ENCODE measurements at regions not wholly inside any gene's neighbourhood (a gene's known extent, or its start where the extent isn't known, plus 50 kb on each side); places are given as distances from the start of the nearest gene placed in this dataset.
A peak's percentile ranks its signal among the peaks of the same experiment; 100 is the strongest.

DNA sequence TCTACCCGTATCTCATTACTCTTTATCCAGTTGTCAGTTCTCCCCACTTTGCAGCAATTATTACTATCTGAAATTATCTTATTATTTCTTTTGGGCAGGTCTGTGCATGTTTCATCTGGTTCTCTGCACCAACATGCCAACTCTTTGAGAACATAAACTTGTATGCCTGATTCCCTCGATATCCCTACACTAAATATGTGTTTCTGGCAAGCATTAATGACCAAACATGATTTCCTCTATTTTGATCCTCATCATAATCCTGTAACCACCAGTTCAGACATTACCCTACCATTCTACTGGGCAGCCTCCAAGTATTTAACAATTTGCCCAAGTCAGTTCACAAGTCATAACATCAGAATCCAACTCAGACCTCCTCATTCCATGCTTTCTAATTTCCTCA lies 426.1 kb downstream of the FOXO1 start:
- Mint-ChIP-seq H3K36me3 (ENCODE audit: low read depth) (peaks cover 2% of the 10 kb centered on the region), H3K4me1 (no peaks in the 10 kb centered on the region), H3K9me3 (peaks cover 3% of the 10 kb centered on the region), H3K4me3 (no peak overlapping the region), H3K27ac (no peak overlapping the region), H3K27me3 (no peaks in the 10 kb centered on the region)
- POLR2A ChIA-PET, result no interaction called here
- no peak for DNase-seq
- CTCF ChIA-PET, result interaction anchor here (1.0 kb wide), 1 partner anchor 10 kb away, joined by 3 read pairs; no protein-coding TSS in a partner anchor

DNA sequence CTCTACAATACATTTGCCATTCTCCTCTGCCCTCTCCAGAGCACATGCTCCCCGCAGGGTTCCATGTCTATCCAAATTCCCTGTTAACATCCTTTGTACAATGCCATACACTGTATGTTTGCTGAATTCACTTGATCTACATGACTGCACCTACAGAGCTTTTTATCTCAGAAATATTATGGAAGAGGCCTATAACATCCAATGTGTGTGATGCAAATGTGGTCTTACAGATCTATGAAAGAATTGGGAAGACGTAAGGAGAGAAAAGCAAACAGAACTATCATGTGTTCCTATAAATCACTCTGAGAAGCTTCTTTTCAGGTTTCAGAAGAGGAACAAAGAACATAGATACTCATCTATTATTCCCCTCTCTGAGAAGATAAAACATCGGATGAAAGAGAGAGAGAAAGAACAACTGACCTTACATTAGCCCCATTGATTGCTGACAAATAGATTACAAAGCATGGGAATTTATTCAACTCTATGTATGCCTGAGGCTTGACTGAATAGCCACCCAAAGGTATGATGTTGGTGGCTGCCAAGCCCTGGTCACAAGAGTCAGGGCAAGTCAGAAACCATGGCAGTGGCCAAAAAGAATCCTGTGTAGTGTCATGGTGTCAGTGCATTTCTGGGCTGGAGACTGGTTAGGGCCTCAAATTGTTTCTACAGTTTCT lies 425.2 kb downstream of the FOXO1 start:
- H3K36me3 Mint-ChIP-seq (ENCODE audit: low read depth), result peaks cover 2% of the 10 kb centered on the region
- H3K4me1 Mint-ChIP-seq, result no peaks in the 10 kb centered on the region
- no peak overlapping the region for H3K4me3 Mint-ChIP-seq
- H3K27me3 Mint-ChIP-seq, result no peaks in the 10 kb centered on the region
- POLR2A ChIA-PET, result no interaction called here
- CTCF ChIA-PET, result interaction anchor here (1.0 kb wide), 1 partner anchor 9 kb away, joined by 3 read pairs; no protein-coding TSS in a partner anchor
- DNase-seq, result no peak
- H3K9me3 Mint-ChIP-seq, result peaks cover 4% of the 10 kb centered on the region
- H3K27ac Mint-ChIP-seq, result no peak overlapping the region

DNA sequence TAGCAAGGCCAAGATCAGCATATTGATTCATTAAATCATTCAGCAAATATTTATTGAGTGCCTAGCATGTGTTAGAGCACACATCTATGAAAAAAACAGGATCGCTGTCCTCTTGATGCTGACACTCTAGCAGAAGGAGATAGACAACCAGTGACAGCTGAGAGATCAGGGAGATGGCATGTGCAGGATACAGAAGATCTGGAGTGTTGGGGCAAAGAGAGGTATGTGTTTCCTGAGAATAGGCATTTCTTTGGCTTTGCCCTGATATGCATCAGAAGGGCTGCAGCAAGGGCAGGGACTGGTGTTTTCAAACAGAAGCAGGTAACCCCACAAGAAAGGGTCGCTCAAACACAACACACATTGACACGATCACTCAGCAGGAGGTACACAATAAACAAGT lies 423.4 kb downstream of the FOXO1 start:
- ChIA-PET POLR2A (no interaction called here), CTCF (no interaction called here)
- no peak for DNase-seq
- Mint-ChIP-seq H3K27ac (no peak overlapping the region), H3K27me3 (no peaks in the 10 kb centered on the region), H3K9me3 (peaks cover 6% of the 10 kb centered on the region), H3K36me3 (ENCODE audit: low read depth) (peaks cover 7% of the 10 kb centered on the region), H3K4me1 (no peaks in the 10 kb centered on the region), H3K4me3 (no peak overlapping the region)

DNA sequence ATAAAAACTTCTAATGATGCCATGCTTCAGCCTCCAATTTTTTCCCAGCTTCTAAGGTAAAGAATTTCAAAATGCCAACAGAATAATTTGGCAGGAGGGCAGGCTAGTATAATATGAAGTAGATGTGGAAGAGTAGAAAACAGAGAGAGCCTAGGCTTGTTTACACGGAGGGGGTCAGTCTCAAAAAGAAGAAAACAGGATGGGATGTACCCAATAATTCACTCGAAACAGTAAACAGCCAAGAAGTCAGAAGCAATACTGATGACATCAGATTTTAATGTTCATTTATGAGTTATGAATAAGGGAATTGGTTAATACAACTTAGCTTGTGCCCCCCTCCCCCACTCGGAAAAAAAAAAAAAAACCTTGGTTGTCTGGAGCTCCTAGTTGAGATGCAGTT lies 422.5 kb downstream of the FOXO1 start:
- Mint-ChIP-seq H3K36me3 (ENCODE audit: low read depth) (peaks cover 13% of the 10 kb centered on the region), H3K27ac (no peak overlapping the region), H3K4me3 (no peak overlapping the region), H3K9me3 (peaks cover 12% of the 10 kb centered on the region), H3K4me1 (no peaks in the 10 kb centered on the region), H3K27me3 (no peaks in the 10 kb centered on the region)
- ChIA-PET CTCF (interaction anchor here (0.6 kb wide), 1 partner anchor 302 kb away, joined by 3 read pairs; no protein-coding TSS in a partner anchor), POLR2A (interaction anchor here (0.5 kb wide), 1 partner anchor 164 kb away, joined by 3 read pairs; no protein-coding TSS in a partner anchor)
- no peak for DNase-seq

DNA sequence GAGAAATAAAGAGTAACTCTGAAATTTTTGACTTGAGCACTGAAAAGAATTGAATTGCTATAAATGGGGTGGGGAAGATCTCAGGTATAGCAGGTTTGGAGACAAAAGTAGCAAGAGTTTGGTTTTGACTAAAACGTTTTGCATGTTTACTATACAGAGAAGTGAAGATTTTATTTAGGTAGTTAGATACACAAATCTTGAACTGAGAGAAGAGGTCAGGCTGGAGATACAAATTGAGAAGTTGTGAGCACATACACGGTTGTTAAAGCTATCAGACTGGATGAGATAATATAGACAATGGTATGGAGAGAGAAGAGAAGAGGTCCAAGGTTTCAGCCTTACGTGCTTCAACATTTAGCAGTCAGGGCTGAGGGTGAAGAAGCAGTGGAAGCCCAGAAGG lies 420.9 kb downstream of the FOXO1 start:
- H3K4me1 Mint-ChIP-seq, result no peaks in the 10 kb centered on the region

DNA sequence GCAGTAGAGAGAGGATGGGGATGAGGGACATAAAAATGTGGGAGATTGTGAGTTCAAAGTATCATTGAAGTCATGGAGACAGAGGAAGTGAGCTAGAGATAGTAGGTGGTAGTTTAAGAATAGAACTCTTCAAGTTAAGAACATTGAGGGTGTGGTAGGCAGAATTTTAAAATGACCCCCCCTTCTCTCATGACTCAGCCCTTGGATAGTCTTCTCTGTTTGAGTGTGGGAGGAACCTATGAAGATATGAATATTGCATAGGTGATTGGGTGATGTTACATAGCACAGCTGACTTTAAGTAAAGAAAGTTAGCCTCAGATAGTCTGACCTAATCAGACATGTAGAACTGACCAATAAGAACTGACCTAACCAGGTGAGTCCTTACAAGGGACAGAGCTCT lies 418.6 kb downstream of the FOXO1 start:
- no peak overlapping the region for H3K4me3 Mint-ChIP-seq

More for the DNA sequence above, 420.9 kb downstream of the FOXO1 start:
- POLR2A ChIA-PET, result no interaction called here
- H3K27ac Mint-ChIP-seq, result no peak overlapping the region
- H3K36me3 Mint-ChIP-seq (ENCODE audit: low read depth), result peaks cover 16% of the 10 kb centered on the region
- peaks cover 20% of the 10 kb centered on the region for H3K9me3 Mint-ChIP-seq
- no peak overlapping the region for H3K4me3 Mint-ChIP-seq
- DNase-seq, result no peak
- CTCF ChIA-PET, result interaction anchor here (1.4 kb wide), 1 partner anchor 27 kb away, joined by 4 read pairs; no protein-coding TSS in a partner anchor
- H3K27me3 Mint-ChIP-seq, result no peaks in the 10 kb centered on the region

DNA sequence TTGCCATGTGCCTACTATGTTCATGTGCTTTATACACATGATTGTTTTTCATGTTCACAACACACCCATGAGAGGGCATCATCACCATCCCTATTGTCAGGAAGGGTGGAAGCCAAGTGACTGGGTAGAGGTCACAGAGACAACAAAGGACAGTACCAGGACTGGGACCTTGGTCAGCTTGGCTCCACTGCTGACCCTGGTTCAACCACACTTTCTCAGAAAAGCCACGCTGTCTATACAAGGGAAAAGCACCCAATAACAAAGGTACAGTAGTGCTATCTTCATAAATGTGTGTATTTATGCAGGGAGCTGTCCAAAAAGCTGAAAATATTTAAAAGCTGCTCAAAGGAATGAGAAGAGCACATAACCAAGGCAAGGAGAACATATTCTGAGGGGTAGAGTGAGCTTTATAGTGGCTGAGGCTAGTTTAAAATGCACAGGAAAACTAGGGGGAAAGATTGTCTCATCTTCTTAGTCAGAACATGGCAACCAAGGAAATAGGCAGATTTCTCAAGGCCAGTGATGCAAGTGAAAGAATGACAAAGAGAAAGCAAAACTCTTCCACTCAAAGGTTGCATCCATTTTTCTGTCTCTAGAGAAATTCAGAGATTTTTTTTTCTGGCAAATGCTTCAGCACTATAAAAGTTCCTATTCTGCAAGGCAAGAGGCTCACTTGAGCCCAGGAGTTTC lies 415.0 kb downstream of the FOXO1 start:
- no peak overlapping the region for H3K4me3 Mint-ChIP-seq
- peaks cover 17% of the 10 kb centered on the region for H3K36me3 Mint-ChIP-seq (ENCODE audit: low read depth)
- H3K4me1 Mint-ChIP-seq, result peaks cover 20% of the 10 kb centered on the region
- no peaks in the 10 kb centered on the region for H3K27me3 Mint-ChIP-seq
- ChIA-PET POLR2A (no interaction called here), CTCF (interaction anchor here (1.0 to 1.1 kb wide), 2 partner anchors 17 to 21 kb away, joined by 3 to 5 read pairs; no protein-coding TSS in a partner anchor)
- peaks cover 23% of the 10 kb centered on the region for H3K9me3 Mint-ChIP-seq
- no peak for DNase-seq
- H3K27ac Mint-ChIP-seq, result peak overlapping the region; percentile 16

More for the DNA sequence above, 418.6 kb downstream of the FOXO1 start:
- H3K4me1 Mint-ChIP-seq, result peaks cover 19% of the 10 kb centered on the region
- CTCF ChIA-PET, result interaction anchor here (0.6 kb wide), 2 partner anchors 13 to 770 kb away, joined by 3 read pairs; no protein-coding TSS in a partner anchor
- H3K27me3 Mint-ChIP-seq, result no peaks in the 10 kb centered on the region
- POLR2A ChIA-PET, result interaction anchor here (0.6 kb wide), 1 partner anchor 259 kb away, joined by 3 read pairs; no protein-coding TSS in a partner anchor
- peaks cover 23% of the 10 kb centered on the region for H3K9me3 Mint-ChIP-seq
- no peak for DNase-seq
- no peak overlapping the region for H3K27ac Mint-ChIP-seq
- H3K36me3 Mint-ChIP-seq (ENCODE audit: low read depth), result peaks cover 19% of the 10 kb centered on the region

DNA sequence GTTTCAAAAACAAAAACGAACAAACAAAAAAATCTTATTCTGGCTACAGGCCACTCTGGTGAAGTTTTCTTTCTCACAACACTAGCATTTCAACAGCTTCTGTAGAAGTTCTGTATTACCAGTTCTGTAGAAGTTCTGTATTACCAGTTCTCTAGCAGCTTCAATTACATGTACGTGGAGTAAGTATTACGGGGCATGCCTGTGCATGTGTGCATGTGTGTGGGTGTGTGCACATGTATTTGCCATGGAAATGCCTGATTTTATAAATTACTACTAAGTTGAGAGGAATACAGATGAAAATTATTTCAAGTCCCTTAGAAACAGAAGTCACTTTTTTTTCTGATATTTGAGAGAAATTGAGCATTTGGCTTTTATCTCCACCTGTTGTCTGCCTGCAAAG lies 414.2 kb downstream of the FOXO1 start:
- POLR2A ChIA-PET, result no interaction called here

DNA sequence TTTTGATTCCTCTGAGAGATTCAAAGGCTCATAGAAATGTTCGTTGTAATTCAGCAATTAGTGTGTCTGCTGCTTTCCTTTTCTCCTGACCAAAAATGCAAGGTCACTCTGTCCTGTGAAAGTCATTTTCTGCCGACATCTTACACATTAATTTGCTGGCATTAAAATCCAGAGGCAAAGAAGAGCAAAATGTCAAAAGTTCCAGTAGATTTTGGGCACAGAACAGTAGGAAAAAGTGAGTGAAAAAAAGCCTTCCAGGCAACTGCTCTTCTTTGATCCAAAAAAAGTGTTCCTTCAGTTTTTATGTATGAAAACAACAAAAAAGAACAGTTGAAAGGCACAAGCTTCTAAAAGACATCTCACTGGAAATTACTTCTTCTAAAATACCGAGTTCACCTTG lies 413.8 kb downstream of the FOXO1 start:
- peaks cover 14% of the 10 kb centered on the region for H3K36me3 Mint-ChIP-seq (ENCODE audit: low read depth)
- peaks cover 20% of the 10 kb centered on the region for H3K4me1 Mint-ChIP-seq
- no peak overlapping the region for H3K27ac Mint-ChIP-seq
- POLR2A ChIA-PET, result no interaction called here
- CTCF ChIA-PET, result interaction anchor here (0.6 to 1.1 kb wide), 4 partner anchors 16 to 1804 kb away, joined by 3 read pairs; no protein-coding TSS in a partner anchor
- H3K4me3 Mint-ChIP-seq, result no peak overlapping the region
- no peak for DNase-seq
- H3K27me3 Mint-ChIP-seq, result no peaks in the 10 kb centered on the region
- H3K9me3 Mint-ChIP-seq, result peaks cover 20% of the 10 kb centered on the region

More for the DNA sequence above, 414.2 kb downstream of the FOXO1 start:
- Mint-ChIP-seq H3K36me3 (ENCODE audit: low read depth) (peaks cover 17% of the 10 kb centered on the region), H3K27me3 (no peaks in the 10 kb centered on the region), H3K27ac (no peak overlapping the region), H3K4me3 (no peak overlapping the region), H3K4me1 (peaks cover 20% of the 10 kb centered on the region), H3K9me3 (peaks cover 23% of the 10 kb centered on the region)
- no peak for DNase-seq
- CTCF ChIA-PET, result interaction anchor here (1.0 to 1.1 kb wide), 2 partner anchors 16 to 65 kb away, joined by 3 read pairs; no protein-coding TSS in a partner anchor

DNA sequence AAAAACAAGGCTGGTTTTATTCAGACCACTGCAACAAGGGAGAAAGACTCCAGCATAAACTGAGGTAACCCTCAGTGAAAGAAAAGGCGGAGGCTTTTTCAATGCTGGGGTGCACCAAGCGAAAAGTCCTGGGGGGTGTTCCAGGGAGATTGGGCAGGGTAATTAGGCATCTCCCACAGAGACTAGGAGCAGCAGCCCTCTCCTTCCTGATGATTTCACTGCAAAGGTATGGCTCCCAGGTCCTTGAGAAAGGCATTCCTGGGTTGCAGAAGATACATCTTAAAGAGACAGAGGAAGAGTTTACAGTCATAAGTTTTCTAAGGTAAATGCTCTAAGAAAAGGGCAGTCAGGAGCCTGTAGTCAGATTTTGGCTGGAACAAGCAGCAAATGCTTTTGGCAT lies 412.0 kb downstream of the FOXO1 start:
- Mint-ChIP-seq H3K36me3 (ENCODE audit: low read depth) (peaks cover 4% of the 10 kb centered on the region), H3K27me3 (no peaks in the 10 kb centered on the region), H3K27ac (no peak overlapping the region), H3K4me3 (no peak overlapping the region), H3K9me3 (peaks cover 15% of the 10 kb centered on the region), H3K4me1 (peaks cover 20% of the 10 kb centered on the region)
- ChIA-PET CTCF (interaction anchor here (1.0 to 1.3 kb wide), 4 partner anchors 13 to 312 kb away, joined by 3 to 4 read pairs (median 3); no protein-coding TSS in a partner anchor), POLR2A (no interaction called here)
- DNase-seq, result no peak

DNA sequence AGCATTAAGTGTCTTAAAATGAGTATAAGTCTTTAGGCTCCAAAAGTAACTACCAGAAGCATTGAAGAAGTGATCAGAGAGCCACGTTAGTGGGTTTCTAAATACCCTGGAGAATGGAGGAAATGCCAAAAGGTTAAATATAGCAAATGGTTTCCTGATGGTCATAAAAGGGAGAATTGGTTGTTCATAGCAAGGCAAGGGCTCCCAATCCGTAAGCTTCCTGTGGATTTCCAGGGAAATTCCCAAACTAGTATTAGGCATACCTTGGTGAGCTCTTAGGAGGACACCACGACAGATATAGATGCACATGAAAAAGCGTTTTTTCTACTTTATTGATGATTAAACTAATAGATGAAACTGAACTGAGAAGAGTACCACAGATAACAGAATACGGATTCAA lies 410.9 kb downstream of the FOXO1 start:
- CTCF ChIA-PET, result interaction anchor here (0.6 to 1.3 kb wide), 2 partner anchors 313 to 414 kb away, joined by 3 to 5 read pairs; no protein-coding TSS in a partner anchor
- POLR2A ChIA-PET, result no interaction called here
- Mint-ChIP-seq H3K4me1 (peaks cover 20% of the 10 kb centered on the region), H3K27ac (no peak overlapping the region), H3K36me3 (ENCODE audit: low read depth) (peaks cover 4% of the 10 kb centered on the region), H3K9me3 (peaks cover 14% of the 10 kb centered on the region), H3K27me3 (no peaks in the 10 kb centered on the region), H3K4me3 (no peak overlapping the region)
- DNase-seq, result no peak

DNA sequence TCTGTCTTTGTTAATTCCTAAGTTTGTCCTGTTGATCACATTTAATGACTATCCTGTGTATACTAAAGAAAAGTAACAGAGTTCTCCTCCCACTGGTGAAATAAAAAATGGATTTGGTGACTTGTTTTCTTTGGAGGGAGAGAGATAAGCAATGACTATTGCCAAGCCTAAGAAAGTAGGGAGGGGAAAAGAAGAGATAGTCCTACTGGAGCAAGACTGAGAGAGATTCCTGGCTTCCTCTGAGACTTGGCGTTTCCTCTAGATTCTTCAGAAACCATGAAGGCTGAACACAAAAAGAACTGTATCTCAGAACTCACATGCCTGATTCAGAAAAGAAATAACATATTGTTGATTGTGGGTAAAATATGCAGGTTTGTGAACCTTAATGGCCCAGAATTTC lies 406.5 kb downstream of the FOXO1 start:
- POLR2A ChIA-PET, result no interaction called here
- Mint-ChIP-seq H3K4me1 (no peaks in the 10 kb centered on the region), H3K36me3 (ENCODE audit: low read depth) (no peaks in the 10 kb centered on the region), H3K27ac (no peak overlapping the region), H3K27me3 (no peaks in the 10 kb centered on the region), H3K4me3 (no peak overlapping the region), H3K9me3 (peaks cover 9% of the 10 kb centered on the region)
- CTCF ChIA-PET, result no interaction called here
- no peak for DNase-seq

DNA sequence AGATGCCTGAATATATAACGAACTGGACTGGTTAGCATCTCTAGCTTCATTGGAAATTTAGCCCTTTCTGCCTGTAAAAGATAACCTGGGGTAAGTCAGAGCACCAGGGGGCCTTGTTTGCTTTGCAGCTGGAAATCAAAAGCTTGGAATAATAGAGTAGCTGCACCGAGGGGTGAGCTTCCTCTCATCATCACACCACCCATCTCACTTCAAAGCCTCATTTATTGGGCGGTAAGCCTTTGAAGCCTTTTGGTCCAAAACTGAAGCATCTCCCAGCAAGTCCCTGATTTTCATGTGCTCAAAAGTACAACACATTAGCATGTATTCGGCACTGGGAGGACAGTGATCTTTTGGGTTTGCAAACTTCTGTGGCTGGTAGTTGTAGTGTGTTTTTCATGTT lies 405.1 kb downstream of the FOXO1 start:
- Mint-ChIP-seq H3K4me1 (no peaks in the 10 kb centered on the region), H3K36me3 (ENCODE audit: low read depth) (no peaks in the 10 kb centered on the region), H3K27me3 (no peaks in the 10 kb centered on the region), H3K4me3 (no peak overlapping the region), H3K9me3 (peaks cover 9% of the 10 kb centered on the region), H3K27ac (no peak overlapping the region)
- ChIA-PET POLR2A (no interaction called here), CTCF (no interaction called here)
- no peak for DNase-seq
